Cardiac fibroblast (primary cell): ENCODE measurements at regions not wholly inside any gene's neighbourhood (a gene's known extent, or its start where the extent isn't known, plus 50 kb on each side); places are given as distances from the start of the nearest gene placed in this dataset.
"Not testable (repeated sequence)": the region's sequence is repeated elsewhere in the genome, so short reads cannot be mapped to it uniquely, and the experiment has no call there.

Experiments
- DNase-seq, 2 donors: peaks; one replicate each; pipeline versions ENCODE4 v3.0.0 to v3.0.0-alpha.2; 2010; ENCODE audit warnings: low read depth in 2 of 2
- H3K4me3 ChIP-seq, 2 donors: replicated peaks in 1 of 2; 1 replicate in 1 of 2; 2 replicates in 1 of 2; pipeline ENCODE4 v1.5.1; 2011; ENCODE audit warnings: low read depth in 2 of 2, low read length in 2 of 2, mild to moderate bottlenecking in 2 of 2, moderate library complexity in 1 of 2
- CTCF ChIP-seq: IDR thresholded peaks from one replicate; pipeline ENCODE4 v1.5.1; 2011; ENCODE audit warnings: low read depth, mild to moderate bottlenecking, low read length, inconsistent platforms

GRCh38 chr2:53114991-53115390, 652.6 kb upstream of the CHAC2 start:
- H3K4me3 ChIP-seq, result no peak overlapping the region
- DNase-seq, result no peak
- TF ChIP-seq CTCF, result no peak

- no peak for DNase-seq
- no peak for TF ChIP-seq CTCF
- H3K4me3 ChIP-seq, result no peak overlapping the region
Observed at GRCh38 chr2:53114582-53114981, 653.0 kb upstream of the CHAC2 start.

GRCh38 chr2:53112408-53112807, 655.2 kb upstream of the CHAC2 start:
- not testable (repeated sequence) for DNase-seq, H3K4me3 ChIP-seq

GRCh38 chr2:53111406-53111805, 656.2 kb upstream of the CHAC2 start:
- H3K4me3 ChIP-seq, result no peak overlapping the region
- no peak for DNase-seq
- TF ChIP-seq CTCF, result no peak

GRCh38 chr2:53111004-53111403, 656.6 kb upstream of the CHAC2 start:
- TF ChIP-seq CTCF, result no peak
- no peak for DNase-seq
- H3K4me3 ChIP-seq, result no peak overlapping the region

GRCh38 chr2:53108246-53108645, 659.4 kb upstream of the CHAC2 start:
- H3K4me3 ChIP-seq, result no peak overlapping the region
- DNase-seq, result no peak
- no peak for TF ChIP-seq CTCF

GRCh38 chr2:53104263-53104662, 663.3 kb upstream of the CHAC2 start:
- no peak overlapping the region for H3K4me3 ChIP-seq
- TF ChIP-seq CTCF, result no peak
- DNase-seq, result peak; percentile 48 to 85
